Nephron (organoid): ENCODE measurements at regions not wholly inside any gene's neighbourhood (a gene's known extent, or its start where the extent isn't known, plus 50 kb on each side); places are given as distances from the start of the nearest gene placed in this dataset.

ENCODE experiments used
- H3K27ac Mint-ChIP-seq, 3 experiments: 2 replicates each; pipeline ENCODE4 v1.8.0; 2020; ENCODE audit warnings: mixed read lengths in 3 of 3, mild to moderate bottlenecking in 2 of 3, moderate library complexity in 1 of 3
- H3K27me3 Mint-ChIP-seq: 2 replicates; pipeline ENCODE4 v1.8.0; 2021; ENCODE audit warnings: low read depth, mild to moderate bottlenecking, moderate library complexity, mixed read lengths
- H3K36me3 Mint-ChIP-seq: 2 replicates; pipeline ENCODE4 v1.8.0; 2020; ENCODE audit warnings: low read depth, mixed read lengths
- H3K4me1 Mint-ChIP-seq: 2 replicates; pipeline ENCODE4 v1.8.0; 2020; ENCODE audit warnings: mixed read lengths
- H3K4me3 Mint-ChIP-seq, 3 experiments: 2 replicates each; pipeline ENCODE4 v1.8.0; 2020; ENCODE audit warnings: mild to moderate bottlenecking in 3 of 3, mixed read lengths in 3 of 3, moderate library complexity in 2 of 3
- H3K9me3 Mint-ChIP-seq: 2 replicates; pipeline ENCODE4 v1.8.0; 2020; ENCODE audit warnings: mixed read lengths
- CTCF ChIP-seq, 3 experiments: fragments of 200-600 bp; sonication (generic); IDR thresholded peaks; one replicate each; pipeline ENCODE4 v1.5.0; 2021; ENCODE audit warnings: antibody characterized with exemption in 3 of 3; ENCODE audit not compliant: unreplicated experiment in 3 of 3

DNA sequence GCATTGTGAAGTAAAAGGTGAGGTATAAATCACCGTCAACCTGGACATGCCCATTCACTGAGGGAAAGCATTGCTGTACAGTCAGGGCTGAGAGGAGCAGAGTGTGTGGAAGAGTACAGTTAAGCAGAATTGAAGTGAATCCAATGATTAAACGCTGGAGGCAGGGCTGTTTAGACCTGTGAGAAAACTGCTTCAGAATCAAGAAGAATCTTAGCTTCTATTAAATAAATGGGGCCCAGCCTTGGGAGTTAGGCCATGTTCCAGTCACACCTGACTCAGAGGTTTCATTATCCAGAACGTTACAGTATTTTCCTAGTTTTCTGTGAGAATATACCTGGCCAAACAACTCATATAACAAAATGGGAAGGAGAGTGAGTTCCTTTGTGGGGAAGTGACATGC, 86.9 kb downstream of the ATP23 start:
- no peak overlapping the region for H3K4me3 Mint-ChIP-seq
- peak overlapping the region in 2 of 3 experiments; percentile 53 to 67 for H3K27ac Mint-ChIP-seq
- no peaks in the 10 kb centered on the region for H3K27me3 Mint-ChIP-seq
- no peak for TF ChIP-seq CTCF (IDR thresholded peaks at IDR 0.05; ENCODE audit: unreplicated experiment in 3 of 3)
- H3K36me3 Mint-ChIP-seq: peaks cover 4% of the 10 kb centered on the region
- peaks cover 22% of the 10 kb centered on the region for H3K4me1 Mint-ChIP-seq
- peaks cover 32% of the 10 kb centered on the region for H3K9me3 Mint-ChIP-seq

GRCh38 chr12:58029260-58029659, 87.9 kb downstream of the ATP23 start:
- Mint-ChIP-seq H3K27me3 (no peaks in the 10 kb centered on the region), H3K27ac (no peak overlapping the region), H3K36me3 (peaks cover 4% of the 10 kb centered on the region), H3K4me3 (no peak overlapping the region), H3K9me3 (peaks cover 41% of the 10 kb centered on the region), H3K4me1 (peaks cover 22% of the 10 kb centered on the region)
- TF ChIP-seq CTCF (IDR thresholded peaks at IDR 0.05; ENCODE audit: unreplicated experiment in 3 of 3): no peak

DNA sequence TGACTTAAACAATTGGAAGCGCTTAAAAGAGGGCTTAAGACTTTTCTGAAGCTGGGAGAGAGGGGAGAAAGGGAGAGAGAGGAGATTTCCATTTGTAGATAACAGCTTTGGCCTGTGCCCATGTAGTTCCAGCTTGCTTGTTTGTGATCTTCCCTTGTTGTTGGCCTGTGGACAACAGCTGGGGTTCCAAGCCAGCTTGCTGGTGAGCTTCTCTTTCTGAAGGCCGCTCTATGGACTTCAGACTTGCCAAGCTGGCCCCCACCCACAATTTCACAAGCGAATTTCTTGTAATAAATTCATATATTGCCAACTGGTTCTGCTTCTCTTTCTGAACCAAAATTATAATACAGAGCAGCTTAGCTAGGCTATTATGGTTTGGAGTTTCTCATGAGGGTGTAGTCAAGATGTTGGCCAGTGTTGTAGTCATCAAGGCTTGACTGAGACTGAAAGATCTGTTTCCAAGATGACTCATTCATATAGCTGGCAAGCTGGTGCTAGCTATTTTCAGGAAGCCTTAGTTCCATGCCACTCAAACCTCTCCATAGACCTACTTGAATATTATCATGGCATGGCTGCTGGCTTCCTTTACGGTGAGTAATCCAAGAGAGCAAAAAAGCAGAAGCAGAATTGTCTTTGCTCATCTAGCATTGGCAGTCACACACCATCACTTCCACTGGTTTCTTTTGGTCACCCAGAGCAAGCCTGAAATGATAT, 89.4 kb downstream of the ATP23 start:
- Mint-ChIP-seq H3K27ac (no peak overlapping the region), H3K9me3 (peaks cover 45% of the 10 kb centered on the region), H3K27me3 (no peaks in the 10 kb centered on the region), H3K4me1 (peaks cover 28% of the 10 kb centered on the region), H3K4me3 (no peak overlapping the region), H3K36me3 (peaks cover 4% of the 10 kb centered on the region)
- no peak for TF ChIP-seq CTCF (IDR thresholded peaks at IDR 0.05; ENCODE audit: unreplicated experiment in 3 of 3)

DNA sequence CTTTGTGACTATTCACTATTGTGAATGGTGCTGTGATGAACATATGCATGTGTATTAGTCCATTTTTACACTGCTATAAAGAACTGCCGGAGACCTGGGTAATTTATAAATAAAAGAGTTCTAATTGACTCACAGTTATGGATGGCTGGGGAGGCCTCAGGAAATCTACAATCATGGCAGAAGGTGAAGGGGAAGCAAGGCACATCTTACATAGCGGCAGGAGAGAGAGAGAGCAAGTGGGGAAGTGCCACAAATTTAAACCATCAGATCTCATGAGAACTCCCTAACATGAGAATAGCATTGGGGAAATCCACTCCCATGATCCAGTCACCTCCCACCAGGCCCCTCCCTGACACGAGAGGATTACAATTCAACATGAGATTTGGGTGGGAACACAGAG, 90.8 kb downstream of the ATP23 start:
- Mint-ChIP-seq H3K27ac (no peak overlapping the region), H3K27me3 (no peaks in the 10 kb centered on the region), H3K36me3 (peaks cover 9% of the 10 kb centered on the region), H3K4me3 (no peak overlapping the region), H3K9me3 (peaks cover 55% of the 10 kb centered on the region), H3K4me1 (peaks cover 17% of the 10 kb centered on the region)
- no peak for TF ChIP-seq CTCF (IDR thresholded peaks at IDR 0.05; ENCODE audit: unreplicated experiment in 3 of 3)

DNA sequence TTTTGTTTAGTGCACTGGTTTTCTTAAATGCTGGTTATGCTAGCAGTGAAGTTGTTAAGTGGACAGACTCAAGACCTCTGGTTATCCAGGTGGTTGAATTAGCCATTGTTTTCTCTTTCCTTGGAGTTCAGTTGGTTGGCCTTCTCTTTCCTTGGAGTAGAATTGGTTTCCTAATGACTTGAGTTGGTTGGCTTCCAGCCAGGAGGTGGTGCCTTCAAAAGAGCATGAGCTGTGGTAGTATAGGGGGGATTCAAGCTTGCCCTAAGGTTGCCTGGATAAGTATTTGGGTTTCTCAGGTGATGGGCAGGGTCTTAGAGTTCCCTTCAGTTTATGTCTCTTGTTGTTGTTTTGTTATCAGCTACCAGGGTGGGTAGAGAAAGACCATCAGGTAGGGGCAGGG, 92.5 kb downstream of the ATP23 start:
- peaks cover 12% of the 10 kb centered on the region for H3K36me3 Mint-ChIP-seq
- peak overlapping the region in 1 of 3 experiments; percentile 56 for H3K27ac Mint-ChIP-seq
- H3K9me3 Mint-ChIP-seq: peaks cover 70% of the 10 kb centered on the region
- no peaks in the 10 kb centered on the region for H3K27me3 Mint-ChIP-seq
- H3K4me3 Mint-ChIP-seq: no peak overlapping the region
- peaks cover 6% of the 10 kb centered on the region for H3K4me1 Mint-ChIP-seq
- no peak for TF ChIP-seq CTCF (IDR thresholded peaks at IDR 0.05; ENCODE audit: unreplicated experiment in 3 of 3)

- no peak overlapping the region for H3K4me3 Mint-ChIP-seq
- H3K27ac Mint-ChIP-seq: peak overlapping the region; percentile 29 to 60 (median 56)
- H3K9me3 Mint-ChIP-seq: peaks cover 74% of the 10 kb centered on the region
- H3K4me1 Mint-ChIP-seq: peaks cover 6% of the 10 kb centered on the region
- H3K27me3 Mint-ChIP-seq: no peaks in the 10 kb centered on the region
- TF ChIP-seq CTCF (IDR thresholded peaks at IDR 0.05; ENCODE audit: unreplicated experiment in 3 of 3): no peak
- H3K36me3 Mint-ChIP-seq: peaks cover 12% of the 10 kb centered on the region
These were observed 92.9 kb downstream of the ATP23 start for GRCh38 chr12:58034311-58034710.
